ENCODE measurements at regions not wholly inside any gene's neighbourhood (a gene's known extent, or its start where the extent isn't known, plus 50 kb on each side); places are given as distances from the start of the nearest gene placed in this dataset.

DNA sequence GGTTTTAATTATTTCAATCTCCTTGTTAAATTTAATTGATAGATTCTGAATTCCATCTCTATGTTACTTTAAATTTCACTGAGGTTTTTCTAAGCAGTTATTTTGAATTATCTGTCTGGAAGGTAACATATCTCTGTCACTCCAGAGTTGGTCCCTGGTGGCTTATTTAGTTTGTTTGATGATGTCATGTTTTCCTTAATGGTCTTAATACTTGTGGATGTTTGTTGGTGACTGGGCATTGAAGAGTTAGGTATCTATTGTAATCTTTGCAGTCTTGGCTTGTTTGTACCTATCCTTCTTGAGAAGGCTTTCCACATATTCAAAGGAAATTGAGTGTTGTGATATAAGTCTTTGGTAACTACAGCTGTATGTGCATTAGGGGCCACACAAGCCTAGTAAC, 810.0 kb upstream of the NEGR1 start (continued):
- TF ChIP-seq ZNF462 (CRISPR knock-in tag; IDR thresholded peaks at IDR 0.05) (no peak), JUNB (IDR thresholded peaks at IDR 0.05; ENCODE audit: unreplicated experiment) (no peak), CREB1 (CRISPR knock-in tag; IDR thresholded peaks at IDR 0.05; ENCODE audit: low read depth) (no peak), STAT1 (IDR thresholded peaks at IDR 0.05; ENCODE audit: unreplicated experiment) (no peak)

DNA sequence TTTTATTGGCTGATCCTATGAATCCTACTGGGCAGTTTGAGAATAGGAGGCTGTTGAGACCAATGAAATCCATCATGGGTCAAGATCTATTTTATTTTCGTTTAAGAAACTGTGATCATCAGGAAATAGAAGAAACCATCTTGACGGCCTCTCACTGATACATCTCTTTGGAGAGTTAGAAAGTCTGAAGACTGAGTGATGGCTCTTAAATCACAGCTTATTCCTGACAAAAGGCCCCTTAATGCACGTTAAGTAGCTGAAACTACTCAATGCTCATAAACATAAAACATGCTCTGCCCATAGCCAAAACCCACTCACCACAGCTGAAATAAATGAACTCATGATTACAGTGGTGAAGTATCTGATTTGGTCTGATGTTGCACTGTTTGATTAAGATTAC, 784.5 kb upstream of the NEGR1 start:
- ATAC-seq (no peak), DNase-seq (ENCODE audit: low spot score) (no peak)
- H3K4me3 Mint-ChIP-seq = no peak overlapping the region
- H3K36me3 Mint-ChIP-seq (ENCODE audit: low read depth) = peaks cover 14% of the 10 kb centered on the region
- Histone ChIP-seq H3K9me2 (ENCODE audit: insufficient read depth) (no peaks in the 10 kb centered on the region), H3K4me2 (no peak overlapping the region), H3K36me3 (ENCODE audit: insufficient read depth) (no peaks in the 10 kb centered on the region), H4K20me1 (replicated peaks; ENCODE audit: insufficient read depth) (no peaks in the 10 kb centered on the region), H3K4me3 (no peak overlapping the region), H3F3A (replicated peaks; ENCODE audit: low read depth) (no peaks in the 10 kb centered on the region), H3K27me3 (ENCODE audit: insufficient read depth) (no peaks in the 10 kb centered on the region), H2AFZ (peak overlapping the region; percentile 20; the same call in 1 of the 2 replicates), H3K79me2 (replicated peaks; ENCODE audit: insufficient read depth) (no peaks in the 10 kb centered on the region), H3K27ac (ENCODE audit: low read depth) (no peak overlapping the region), H3K4me1 (ENCODE audit: insufficient read depth) (peaks cover 19% of the 10 kb centered on the region; the same call in 1 of the 2 replicates)
- peaks cover 1% of the 10 kb centered on the region for H3K27me3 Mint-ChIP-seq (ENCODE audit: insufficient read depth, low read depth, poor library complexity)
- H3K9me3 Mint-ChIP-seq = peaks cover 15% of the 10 kb centered on the region
- peaks cover 14% of the 10 kb centered on the region for H3K4me1 Mint-ChIP-seq
- H3K27ac Mint-ChIP-seq = no peak overlapping the region
- TF ChIP-seq ZNF114 (CRISPR knock-in tag; IDR thresholded peaks at IDR 0.05) (no peak), CREB1 (CRISPR knock-in tag; IDR thresholded peaks at IDR 0.05; ENCODE audit: low read depth) (no peak), JUNB (IDR thresholded peaks at IDR 0.05; ENCODE audit: unreplicated experiment) (no peak), ZNF331 (CRISPR knock-in tag; IDR thresholded peaks at IDR 0.05; ENCODE audit: low read depth) (no peak), EZH2phosphoT487 (IDR thresholded peaks at IDR 0.05; ENCODE audit: unreplicated experiment) (no peak), EZH2 (IDR thresholded peaks at IDR 0.05; ENCODE audit: low read depth, unreplicated experiment) (no peak), STAT1 (IDR thresholded peaks at IDR 0.05; ENCODE audit: unreplicated experiment) (no peak), NANOG (IDR thresholded peaks at IDR 0.05; ENCODE audit: borderline replicate concordance) (no peak), POLR2AphosphoS5 (IDR thresholded peaks at IDR 0.05; ENCODE audit: low read depth) (no peak)
- TF ChIP-seq, protein P1, sequence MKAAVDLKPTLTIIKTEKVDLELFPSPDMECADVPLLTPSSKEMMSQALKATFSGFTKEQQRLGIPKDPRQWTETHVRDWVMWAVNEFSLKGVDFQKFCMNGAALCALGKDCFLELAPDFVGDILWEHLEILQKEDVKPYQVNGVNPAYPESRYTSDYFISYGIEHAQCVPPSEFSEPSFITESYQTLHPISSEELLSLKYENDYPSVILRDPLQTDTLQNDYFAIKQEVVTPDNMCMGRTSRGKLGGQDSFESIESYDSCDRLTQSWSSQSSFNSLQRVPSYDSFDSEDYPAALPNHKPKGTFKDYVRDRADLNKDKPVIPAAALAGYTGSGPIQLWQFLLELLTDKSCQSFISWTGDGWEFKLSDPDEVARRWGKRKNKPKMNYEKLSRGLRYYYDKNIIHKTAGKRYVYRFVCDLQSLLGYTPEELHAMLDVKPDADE (IDR thresholded peaks at IDR 0.05) = no peak
- TF ChIP-seq, protein P2, sequence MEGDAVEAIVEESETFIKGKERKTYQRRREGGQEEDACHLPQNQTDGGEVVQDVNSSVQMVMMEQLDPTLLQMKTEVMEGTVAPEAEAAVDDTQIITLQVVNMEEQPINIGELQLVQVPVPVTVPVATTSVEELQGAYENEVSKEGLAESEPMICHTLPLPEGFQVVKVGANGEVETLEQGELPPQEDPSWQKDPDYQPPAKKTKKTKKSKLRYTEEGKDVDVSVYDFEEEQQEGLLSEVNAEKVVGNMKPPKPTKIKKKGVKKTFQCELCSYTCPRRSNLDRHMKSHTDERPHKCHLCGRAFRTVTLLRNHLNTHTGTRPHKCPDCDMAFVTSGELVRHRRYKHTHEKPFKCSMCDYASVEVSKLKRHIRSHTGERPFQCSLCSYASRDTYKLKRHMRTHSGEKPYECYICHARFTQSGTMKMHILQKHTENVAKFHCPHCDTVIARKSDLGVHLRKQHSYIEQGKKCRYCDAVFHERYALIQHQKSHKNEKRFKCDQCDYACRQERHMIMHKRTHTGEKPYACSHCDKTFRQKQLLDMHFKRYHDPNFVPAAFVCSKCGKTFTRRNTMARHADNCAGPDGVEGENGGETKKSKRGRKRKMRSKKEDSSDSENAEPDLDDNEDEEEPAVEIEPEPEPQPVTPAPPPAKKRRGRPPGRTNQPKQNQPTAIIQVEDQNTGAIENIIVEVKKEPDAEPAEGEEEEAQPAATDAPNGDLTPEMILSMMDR (conservative IDR thresholded peaks at IDR 0.05; ENCODE audit: low read depth in 2 of 2) = no peak
- TF ChIP-seq, protein P3, sequence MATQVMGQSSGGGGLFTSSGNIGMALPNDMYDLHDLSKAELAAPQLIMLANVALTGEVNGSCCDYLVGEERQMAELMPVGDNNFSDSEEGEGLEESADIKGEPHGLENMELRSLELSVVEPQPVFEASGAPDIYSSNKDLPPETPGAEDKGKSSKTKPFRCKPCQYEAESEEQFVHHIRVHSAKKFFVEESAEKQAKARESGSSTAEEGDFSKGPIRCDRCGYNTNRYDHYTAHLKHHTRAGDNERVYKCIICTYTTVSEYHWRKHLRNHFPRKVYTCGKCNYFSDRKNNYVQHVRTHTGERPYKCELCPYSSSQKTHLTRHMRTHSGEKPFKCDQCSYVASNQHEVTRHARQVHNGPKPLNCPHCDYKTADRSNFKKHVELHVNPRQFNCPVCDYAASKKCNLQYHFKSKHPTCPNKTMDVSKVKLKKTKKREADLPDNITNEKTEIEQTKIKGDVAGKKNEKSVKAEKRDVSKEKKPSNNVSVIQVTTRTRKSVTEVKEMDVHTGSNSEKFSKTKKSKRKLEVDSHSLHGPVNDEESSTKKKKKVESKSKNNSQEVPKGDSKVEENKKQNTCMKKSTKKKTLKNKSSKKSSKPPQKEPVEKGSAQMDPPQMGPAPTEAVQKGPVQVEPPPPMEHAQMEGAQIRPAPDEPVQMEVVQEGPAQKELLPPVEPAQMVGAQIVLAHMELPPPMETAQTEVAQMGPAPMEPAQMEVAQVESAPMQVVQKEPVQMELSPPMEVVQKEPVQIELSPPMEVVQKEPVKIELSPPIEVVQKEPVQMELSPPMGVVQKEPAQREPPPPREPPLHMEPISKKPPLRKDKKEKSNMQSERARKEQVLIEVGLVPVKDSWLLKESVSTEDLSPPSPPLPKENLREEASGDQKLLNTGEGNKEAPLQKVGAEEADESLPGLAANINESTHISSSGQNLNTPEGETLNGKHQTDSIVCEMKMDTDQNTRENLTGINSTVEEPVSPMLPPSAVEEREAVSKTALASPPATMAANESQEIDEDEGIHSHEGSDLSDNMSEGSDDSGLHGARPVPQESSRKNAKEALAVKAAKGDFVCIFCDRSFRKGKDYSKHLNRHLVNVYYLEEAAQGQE (IDR thresholded peaks at IDR 0.05; ENCODE audit: unreplicated experiment) = no peak

Data from GM23338 (cell line).